ENCODE measurements at regions not wholly inside any gene's neighbourhood (a gene's known extent, or its start where the extent isn't known, plus 50 kb on each side); places are given as distances from the start of the nearest gene placed in this dataset.
"Not testable (repeated sequence)": the region's sequence is repeated elsewhere in the genome, so short reads cannot be mapped to it uniquely, and the experiment has no call there.

DNA sequence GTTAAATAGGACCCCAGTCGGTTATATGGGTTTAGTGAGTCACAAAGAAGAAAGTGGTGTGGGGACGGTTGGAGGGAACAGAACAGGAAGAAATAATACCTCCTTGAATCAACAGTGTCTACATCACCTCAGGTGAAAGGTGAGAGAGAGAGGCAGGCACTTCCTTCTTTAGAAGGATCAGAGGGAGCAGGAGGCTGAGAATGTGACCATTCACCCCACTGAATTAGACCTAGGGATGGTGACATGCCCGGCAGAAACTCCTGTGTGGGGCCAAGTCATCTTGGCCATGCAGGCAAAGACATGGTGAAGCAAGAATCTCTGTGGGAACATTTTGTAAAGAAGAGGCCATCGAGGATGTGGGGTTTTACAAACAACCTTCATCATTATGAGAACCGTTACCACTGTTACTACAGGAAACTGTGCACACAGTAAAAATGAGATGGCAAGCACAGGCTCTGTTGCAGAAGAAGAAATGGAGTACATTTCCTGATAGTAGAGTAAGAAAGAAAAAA, 1196.9 kb downstream of the VRK1 start:
- no peak for DNase-seq

DNA sequence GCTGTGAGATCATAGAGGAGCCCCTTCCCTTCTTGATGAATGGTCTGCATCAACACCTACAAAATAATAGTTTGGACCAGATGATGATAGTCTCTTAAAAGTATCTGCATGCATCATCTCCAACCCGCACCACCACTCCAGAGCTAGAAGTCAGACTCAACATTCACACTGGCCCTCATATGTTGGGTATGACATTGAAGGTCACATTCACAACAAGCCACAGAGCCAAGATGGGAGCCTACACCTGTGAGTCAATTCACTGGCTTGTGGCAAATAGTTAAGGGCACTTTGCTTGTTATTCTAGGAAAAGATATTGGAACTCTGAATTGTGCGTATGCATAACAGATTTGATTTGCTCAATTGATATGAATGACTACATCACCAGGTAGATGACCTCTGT, 1197.9 kb downstream of the VRK1 start:
- DNase-seq = no peak

DNA sequence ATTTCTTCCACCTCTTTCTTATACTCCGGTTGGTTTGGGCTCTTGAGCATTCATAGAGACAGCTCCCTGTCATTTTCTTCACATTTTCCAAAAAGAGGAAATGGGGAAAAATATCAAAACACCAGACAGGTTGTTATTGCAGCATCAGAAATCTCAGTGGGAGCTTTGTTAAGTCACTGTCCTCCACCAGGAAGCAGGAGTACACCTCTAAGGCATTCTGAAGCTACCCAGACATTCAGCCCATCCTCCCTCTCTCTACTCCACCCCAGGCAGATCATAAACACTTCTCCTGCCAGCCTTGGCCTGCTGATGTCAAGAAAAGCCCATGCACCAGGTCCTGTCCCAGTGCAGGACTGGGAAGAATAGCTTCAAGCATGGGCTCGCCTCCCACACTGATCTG, 1198.3 kb downstream of the VRK1 start:
- DNase-seq = no peak

DNA sequence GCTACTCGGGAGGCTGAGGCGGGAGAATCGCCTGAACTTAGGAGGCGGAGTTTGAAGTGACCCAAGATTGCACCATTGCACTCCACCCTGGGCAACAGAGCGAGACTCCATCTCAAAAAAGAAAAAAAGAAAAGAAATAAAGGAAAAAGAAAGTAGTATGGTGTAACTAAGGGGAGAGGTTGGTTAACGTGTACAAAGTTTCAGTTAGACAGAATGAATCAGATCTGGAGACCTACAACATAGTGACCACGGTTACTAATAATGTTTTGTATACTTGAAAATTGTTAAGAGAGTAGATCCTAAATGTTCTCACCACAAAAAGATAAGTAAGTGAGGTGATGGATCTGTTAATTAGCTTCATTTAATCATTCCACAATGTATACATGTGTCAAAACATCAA, 1208.8 kb downstream of the VRK1 start:
- DNase-seq = no peak

DNA sequence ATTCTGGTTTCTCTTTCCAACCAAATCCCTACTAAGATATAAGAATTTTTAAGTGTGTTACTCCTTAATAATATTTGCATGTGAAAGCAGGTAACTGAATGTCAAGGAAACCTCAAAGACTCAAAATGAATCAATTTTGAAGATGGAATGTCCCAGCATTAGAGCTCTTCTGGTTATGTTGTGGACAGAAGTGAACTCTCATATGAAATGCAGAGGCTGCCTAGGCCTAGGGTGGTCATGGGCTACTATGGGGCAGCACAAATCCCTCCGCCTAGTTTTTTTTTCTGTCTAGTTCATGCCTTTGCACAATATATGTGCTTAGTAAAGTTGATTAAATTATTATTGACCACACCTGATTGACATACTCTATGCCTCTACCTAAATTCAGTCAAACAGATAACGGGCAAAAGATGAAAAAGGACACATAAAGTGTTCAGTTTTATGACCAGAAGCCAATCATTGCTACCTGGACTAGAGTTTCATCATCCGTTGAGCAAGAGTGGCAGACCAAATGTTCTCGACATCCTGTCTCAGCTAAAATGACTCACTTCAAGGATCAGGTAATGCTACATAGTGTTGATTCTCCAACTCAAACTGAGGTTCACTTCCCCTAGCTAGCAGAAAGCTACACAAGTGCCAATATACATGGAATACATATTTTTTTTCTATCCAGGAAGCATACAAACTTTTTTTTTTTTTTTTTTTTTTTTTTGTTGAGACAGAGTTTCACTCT, 1211.4 kb downstream of the VRK1 start:
- DNase-seq = no peak

DNA sequence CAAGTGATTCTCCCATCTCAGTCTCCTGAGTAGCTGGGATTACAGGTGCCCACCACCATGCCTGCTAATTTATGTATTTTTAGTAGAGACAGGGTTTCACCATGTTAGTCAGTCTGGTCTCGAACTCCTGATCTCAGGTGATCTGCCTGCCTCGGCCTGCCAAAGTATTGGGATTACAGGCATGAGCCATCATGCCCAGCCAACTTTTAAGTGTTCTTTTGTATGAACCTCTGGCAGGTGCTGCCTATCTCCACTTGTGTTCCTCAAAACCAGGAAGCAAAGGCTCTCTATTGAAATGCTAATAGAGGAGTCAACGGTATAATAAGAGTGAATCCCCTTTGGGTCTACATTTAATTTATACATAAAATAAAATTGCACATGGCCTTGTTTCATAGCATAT, 1212.0 kb downstream of the VRK1 start:
- DNase-seq = not testable (repeated sequence)

DNA sequence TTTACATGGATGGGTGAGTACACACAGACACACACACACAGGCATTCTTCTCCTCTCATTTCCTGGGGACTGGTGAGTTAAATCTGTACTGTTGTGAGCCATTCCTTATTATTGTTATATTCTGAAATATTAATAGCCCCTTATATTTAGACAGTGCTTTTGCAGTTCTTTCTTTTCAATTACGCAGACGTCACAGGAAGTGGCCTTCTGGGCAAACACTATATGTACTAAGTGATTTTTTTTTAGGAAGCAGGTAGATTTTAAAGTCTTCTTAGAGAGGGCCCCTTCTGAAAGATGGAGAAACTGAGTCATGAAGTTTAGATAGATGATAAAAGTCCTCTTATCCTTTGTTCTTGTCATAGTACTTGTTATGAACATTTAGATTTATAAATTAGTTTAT, 1213.6 kb downstream of the VRK1 start:
- DNase-seq = no peak

DNA sequence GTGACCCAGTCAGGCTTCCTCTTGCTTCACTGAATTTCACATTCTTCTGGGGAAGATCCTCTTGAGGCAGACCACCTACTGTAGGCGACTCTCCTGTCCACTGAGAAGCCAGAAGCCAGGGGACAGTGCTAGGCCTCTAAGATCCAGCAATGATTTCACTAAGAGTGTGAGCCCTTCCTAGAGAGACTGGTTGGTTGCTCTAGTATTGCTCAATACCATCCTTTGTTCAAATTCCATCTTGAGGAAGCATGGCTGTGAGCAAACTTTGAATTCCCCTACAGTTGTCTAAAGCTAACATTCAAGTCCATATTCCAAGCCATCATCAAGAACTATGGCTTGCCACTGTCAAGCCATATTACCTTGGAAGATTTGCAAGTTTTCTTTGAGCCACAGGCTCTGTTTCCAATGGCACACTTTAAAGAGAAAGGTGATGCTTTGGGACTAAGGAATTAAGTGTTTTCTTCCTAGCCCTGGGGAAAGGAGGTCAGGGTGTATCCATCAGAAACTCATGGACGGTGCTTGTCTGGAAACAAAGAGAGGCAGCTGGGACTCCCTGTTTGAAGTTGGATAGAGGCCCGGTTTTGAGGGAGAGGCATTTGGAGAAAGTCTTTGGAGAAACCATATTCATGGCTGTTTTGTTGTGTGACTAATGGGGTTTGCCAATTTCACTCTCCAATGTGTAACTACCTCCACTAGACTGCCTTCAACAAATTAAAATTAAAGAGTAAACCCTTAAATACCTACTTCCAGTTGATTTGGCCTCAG, 1217.9 kb downstream of the VRK1 start:
- DNase-seq = no peak

DNA sequence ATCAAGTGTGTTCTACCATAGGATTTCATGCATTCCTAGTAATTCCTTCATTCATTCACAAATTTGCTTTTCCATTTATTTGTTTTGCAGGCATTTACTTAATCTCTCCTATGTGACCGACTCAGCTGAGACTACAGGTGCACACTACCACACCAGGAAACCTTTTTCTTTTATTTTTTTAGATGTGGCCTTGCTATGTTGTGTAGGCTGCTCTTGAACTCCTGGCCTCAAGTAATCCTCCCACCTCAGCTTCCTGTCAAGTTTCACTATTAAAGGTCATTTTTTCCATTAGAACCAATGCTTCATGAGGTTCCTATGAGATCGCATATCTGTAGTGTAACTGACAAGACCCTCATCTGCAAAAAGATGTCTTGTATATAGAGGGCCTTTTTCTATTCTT, 1218.7 kb downstream of the VRK1 start:
- DNase-seq = no peak

DNA sequence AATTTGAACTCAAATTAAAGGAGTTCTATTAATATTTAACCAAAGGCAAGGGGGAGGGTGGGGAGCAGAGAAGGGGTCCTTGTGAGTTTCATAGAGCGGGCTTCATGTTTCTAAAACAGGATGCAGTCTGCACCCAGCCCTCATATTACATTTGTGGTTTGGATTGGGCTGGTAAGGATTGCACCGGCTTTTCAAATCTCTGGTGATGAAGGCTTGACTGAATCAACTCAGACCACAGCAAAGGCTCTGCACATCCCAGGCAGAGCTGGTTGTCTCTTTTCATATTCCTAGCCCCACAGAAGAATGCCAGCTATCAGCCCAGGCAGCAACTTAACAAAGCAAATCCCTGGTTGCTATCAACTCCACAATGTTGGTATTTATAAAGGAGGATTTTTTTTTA, 1221.4 kb downstream of the VRK1 start:
- DNase-seq = no peak

DNA sequence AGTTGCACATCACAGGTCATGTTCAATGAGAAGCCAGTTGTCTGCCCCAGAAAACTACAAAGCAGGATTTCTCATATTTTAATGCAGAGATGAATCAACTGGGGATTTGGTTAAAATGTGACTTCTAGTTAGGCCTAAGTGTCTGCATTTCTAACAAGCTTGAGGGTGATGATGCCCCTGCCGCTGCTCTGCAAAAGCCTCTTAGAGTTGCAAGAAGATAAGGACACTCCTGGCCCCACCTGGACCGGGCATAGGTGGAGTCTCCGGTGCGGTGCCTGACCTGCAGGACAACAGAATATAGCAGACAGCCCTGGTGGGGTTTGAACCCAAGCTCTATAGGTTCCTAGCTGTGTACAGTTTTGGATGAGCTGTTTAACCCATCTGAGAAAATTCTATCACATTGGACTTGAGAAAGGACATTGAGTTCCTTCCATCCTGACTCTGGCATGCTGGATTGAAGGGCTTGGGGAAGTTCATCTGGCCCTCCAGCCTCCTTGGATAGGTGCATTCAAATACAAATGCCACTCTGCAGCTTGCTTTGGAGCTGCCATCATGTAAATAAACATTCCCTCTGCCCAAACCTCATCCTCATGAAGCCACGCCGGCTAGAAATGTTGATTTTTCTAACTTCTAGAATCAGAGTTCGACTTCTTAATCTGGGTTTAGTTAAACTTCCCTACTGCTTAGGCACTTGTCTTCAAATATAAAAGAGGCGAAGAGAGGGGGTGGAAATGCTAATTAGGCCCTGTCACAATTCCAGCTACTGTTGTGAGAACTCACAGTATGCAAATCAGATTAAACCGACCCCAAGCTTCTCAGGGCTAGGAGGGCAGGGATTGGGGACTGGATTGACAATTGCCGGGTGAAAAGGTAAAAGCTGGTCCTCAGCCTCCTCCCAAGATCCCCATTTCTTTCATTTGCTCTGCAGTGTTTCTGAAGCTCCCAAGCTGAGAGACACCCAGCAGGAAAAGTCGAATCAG, 1225.6 kb downstream of the VRK1 start:
- no peak for DNase-seq

DNA sequence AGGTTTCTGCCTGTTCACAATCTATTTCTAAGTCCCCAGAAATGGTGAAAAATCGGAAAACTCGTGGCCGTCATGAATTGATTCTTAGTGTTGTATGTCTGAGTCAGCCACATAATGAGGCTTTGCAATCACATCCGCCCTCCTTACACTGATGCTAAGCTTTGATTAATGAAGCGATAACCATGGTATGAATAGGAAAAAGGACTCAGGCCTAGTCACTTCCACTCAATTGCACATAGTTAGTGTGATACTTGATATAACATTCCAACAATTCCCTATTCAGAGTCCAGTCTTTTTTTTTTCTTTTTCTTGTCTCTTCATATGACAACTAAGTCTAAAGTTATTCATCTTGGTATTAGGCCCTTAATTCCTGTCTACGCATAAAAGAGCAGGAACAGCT, 1231.0 kb downstream of the VRK1 start:
- no peak for DNase-seq

DNA sequence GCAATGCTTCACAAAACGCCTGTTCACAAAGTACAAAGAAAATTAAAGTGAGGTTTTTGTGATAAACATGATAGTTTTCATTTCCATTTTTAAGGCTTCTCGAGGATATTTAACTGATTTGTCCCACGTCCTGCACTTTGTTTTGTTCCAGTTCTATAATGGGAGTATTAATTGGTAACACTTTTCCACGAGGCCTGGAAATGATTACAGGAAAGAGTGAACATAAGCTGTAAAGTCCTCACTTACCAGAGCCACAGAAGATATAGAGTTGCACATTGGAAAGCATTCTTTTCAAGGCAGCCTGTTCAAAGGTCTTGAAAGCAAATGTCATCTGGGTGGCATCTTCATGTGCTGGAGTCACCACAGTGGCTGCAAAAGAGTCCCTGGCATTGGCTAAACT, 1236.6 kb downstream of the BCL11B start:
- DNase-seq = no peak

DNA sequence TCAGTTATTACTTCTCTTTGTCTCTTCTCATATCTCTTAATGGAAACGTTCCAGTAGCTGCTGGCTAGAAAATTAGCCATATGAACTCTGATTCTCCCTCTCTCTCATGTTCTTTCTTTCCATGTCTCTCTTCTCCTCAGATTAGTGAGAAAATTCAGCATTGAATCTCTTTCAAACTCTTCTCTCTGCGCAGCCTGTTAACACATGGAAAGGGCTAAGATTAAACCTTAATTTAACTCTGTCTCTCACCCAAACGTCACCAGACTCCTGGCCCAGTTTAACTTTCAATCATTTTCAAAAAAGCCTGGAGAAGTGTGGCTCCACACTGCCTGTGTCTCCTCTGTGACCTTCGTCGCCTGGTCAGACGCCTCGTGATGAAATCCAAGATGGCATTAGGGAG, 1234.2 kb downstream of the BCL11B start:
- no peak for DNase-seq

DNA sequence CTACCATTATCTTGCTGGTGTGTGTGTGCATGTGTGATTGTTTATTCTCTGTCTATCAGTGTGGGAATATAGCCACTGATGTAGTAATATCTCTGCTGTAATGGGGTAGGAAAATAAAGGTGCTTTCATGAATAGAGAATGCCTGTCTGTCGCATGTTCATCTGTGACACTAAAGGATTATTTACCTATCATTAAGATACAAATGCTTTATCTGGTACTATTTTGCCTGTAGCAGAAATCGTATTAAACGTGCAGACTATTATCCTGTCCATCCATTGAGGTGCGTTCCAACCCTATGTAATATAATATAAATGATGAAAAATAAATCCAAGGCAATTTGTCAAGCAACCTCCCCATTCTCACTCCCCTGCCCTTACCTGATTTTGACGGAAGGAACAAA, 1215.1 kb downstream of the BCL11B start:
- DNase-seq = no peak

DNA sequence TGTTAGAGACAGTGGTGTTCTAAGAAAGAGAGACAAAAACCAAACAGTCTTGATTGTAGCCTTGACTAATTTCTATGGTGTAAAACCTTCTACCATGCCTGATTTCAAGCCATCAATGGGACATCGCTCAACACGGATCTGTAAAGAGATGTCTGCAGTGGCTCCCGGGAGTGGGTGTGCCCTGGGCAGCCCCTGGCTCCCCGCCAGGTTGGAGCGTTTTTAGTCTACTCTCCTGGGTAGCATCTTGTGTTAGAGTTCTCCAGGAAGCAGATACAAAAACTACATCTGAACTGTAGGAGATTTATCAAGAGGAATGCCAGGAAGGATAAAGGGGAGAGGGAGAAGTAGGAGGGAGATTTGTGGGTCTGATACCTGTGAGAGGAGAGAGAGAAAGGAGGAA, 1212.9 kb downstream of the BCL11B start:
- no peak for DNase-seq

DNA sequence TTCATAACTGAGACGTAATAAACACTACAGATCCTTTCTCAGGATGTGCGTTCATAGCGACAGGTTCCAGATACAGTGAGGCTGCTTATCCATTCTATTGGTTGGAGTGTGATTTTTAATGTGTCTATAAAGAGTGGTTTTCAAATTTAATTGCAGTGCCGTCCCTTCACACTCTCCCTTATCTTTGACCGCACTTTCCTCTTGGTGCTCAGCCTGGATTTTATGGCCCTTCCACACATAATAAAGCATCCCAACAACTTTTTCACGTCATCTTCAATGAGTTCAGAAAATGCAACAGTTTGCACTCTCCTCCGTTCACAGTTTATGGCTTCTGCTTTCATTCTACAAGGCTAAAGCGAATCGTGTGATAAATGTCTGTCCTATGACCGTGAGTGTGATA, 1209.9 kb downstream of the BCL11B start:
- DNase-seq = no peak

DNA sequence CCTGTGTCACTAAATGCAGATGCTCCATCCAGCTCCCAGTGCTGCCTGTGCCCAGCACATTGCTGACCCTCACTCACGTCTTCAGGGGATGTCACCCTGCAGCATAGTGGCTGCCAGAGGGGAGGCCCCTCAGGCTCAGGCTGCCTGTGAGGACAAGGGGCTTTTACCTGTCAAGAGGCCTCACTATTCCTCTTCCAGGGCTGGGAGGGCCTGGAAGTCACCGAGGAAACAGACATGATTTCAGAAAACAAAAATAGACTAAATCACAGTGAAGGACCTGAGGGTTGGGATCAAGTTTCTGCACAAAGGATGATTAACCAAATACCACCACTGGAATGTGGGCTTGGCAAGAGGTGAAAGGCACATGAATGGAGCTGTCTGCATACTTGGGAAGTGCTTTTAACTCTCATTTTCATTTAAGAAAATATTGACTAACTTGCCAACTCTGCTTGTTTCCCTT, 1202.3 kb downstream of the BCL11B start:
- no peak for DNase-seq

DNA sequence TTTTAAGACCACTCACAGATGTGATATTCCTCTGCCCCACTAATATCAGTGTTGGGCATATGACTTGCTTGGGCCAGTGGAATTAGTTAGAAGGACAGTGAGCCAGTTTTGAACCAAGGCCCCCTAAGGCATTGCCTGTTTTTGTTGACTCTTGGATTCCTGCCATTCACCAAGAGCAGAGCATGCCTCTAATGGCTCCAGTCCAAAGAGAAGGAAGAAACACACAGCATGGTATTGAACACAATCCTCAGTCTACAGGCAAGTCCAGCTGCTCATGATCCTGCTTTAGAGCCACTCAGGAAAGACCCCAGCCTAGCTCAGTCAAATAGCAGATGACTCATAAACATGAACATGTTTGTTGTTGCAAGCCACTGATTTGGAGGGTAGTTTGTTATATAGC, 1201.5 kb downstream of the BCL11B start:
- no peak for DNase-seq

DNA sequence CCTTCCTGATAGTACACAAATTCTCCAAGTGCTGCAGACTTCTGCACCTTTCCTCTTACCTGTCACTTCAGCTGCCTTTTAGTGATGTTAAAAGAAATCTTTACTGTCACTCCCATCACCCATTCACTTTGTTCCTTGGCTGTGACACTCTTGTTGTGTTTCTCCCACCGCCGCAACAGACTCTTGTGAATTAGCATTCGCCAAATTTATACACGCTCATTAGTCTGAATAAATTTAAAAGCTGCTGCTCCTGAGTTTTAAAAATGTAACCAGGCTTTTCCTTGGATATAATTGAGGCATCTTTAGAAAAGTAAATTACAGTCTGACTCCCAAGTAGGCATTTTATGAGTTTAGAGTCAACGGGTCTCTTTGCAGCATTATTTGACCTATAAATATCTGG, 1197.9 kb downstream of the BCL11B start:
- no peak for DNase-seq

DNA sequence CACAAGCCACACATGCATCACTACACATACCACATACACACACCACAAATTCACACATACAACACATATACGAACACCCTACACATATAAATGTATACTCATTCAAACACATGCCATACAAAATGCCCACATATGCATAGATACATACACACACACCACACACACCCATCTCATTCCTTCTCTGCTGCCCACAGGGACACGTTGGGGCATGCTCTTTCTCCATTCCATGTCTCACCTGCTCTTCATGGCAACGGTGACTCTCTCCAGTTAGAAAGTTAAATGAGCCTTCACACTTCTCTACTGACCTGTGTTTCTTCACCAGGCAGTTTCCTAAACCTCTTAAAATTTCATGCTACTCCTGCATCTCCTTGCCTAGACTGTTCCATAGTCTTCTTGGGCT, 1194.8 kb downstream of the BCL11B start:
- no peak for DNase-seq

DNA sequence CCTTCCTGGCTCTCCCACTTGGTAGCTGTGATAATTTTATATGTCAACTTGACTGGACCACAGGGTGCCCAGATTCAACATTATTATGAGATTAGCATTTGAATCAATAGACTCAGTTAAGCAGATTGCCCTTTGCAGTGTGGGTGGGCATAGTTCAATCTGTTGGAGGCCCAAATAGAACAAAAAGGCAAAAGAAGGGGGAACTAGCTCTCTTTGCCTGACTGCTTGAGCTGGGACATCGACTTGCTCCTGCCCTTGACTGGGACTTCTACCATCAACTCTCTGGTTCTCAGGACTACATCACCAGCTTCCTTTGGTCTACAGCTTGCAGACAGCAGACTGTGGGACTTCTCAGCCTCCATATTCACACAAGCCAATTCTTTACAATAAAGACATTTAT, 1189.2 kb downstream of the BCL11B start:
- DNase-seq = no peak

DNA sequence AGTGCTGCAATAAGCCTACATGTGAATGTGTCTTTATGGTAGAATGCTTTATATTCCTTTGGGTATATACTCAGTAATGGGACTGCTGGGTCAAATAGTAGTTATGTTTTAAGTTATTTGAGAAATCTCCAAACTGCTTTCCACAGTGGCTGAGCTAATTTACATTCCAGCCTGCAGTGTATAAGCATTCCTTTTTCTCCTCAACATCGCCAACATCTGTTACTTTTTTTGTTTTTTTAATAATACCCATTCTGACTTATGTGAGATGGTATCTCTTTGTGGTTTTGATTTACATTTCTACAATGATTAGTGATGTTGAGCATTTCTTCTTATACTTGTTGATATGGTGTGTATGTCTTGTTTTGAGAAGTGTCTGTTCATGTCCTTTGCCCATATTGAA, 1186.2 kb downstream of the BCL11B start:
- DNase-seq = no peak
